Esophagus squamous epithelium (tissue), 5 donors: ENCODE measurements at regions not wholly inside any gene's neighbourhood (a gene's known extent, or its start where the extent isn't known, plus 50 kb on each side); places are given as distances from the start of the nearest gene placed in this dataset.

Source experiments
- DNase-seq: peaks from one replicate; lab custom pipeline; 2025; lab: John Stamatoyannopoulos, UW
- H3K27ac ChIP-seq, 4 donors: fragments of 200-600 bp; sonication (generic); one replicate each; pipeline ENCODE4 v1.5.1; 2016 to 2019; ENCODE audit warnings: mild to moderate bottlenecking in 1 of 4
- H3K27me3 ChIP-seq, 4 donors: fragments of 200-600 bp; sonication (generic); 1 replicate in 3 of 4; 2 replicates in 1 of 4; pipeline versions ENCODE4 v1.5.1 to v1.6.0; 2017 to 2021; ENCODE audit warnings: antibody characterized with exemption in 1 of 4
- H3K36me3 ChIP-seq, 3 donors: fragments of 200-600 bp; sonication (generic); one replicate each; pipeline ENCODE4 v1.5.1; 2016 to 2019
- H3K4me1 ChIP-seq, 3 donors: fragments of 200-600 bp; sonication (generic); one replicate each; pipeline ENCODE4 v1.5.1; 2017 to 2019
- H3K4me3 ChIP-seq, 4 donors: fragments of 200-600 bp; sonication (generic); 1 replicate in 3 of 4; 2 replicates in 1 of 4; pipeline ENCODE4 v1.5.1; 2016 to 2019; ENCODE audit warnings: mild to moderate bottlenecking in 2 of 4, moderate library complexity in 1 of 4
- H3K9me3 ChIP-seq, 3 donors: fragments of 200-600 bp; sonication (generic); one replicate each; pipeline ENCODE4 v1.5.1; 2016 to 2019
- CTCF ChIP-seq, 6 experiments: fragments of 450-650 bp in 4 of 6; fragments of 200-600 bp in 2 of 6; sonication (generic) in 2 of 6; IDR thresholded peaks; one replicate each; pipeline ENCODE4 v1.5.1; 2016 to 2019; ENCODE audit warnings: antibody characterized with exemption in 6 of 6, mild to moderate bottlenecking in 4 of 6, moderate library complexity in 4 of 6
- POLR2A ChIP-seq, 4 donors: fragments of 450-650 bp; IDR thresholded peaks; one replicate each; pipeline ENCODE4 v1.6.1; 2017; ENCODE audit warnings: antibody characterized with exemption in 4 of 4, mild to moderate bottlenecking in 4 of 4, moderate library complexity in 3 of 4
- WGBS, 2 donors: methylation state at CpG; one replicate each; pipeline ENCODE4 v1.1.5; 2018; 5-methylcytosine and 5-hydroxymethylcytosine counted together
- intact Hi-C: fragments of 100-400 bp; cut with DNase I; formaldehyde crosslinking; loops from one replicate; pipeline ENCODE4 v1.15.0; 2022
- donor health status: DM: yes; HTN: yes; CAD: no.

- TF ChIP-seq POLR2A (IDR thresholded peaks at IDR 0.05) (no peak), CTCF (IDR thresholded peaks at IDR 0.05) (no peak)
- no peaks in the 10 kb centered on the region for H3K4me1 ChIP-seq
- WGBS, 2 donors, result 68 to 80% methylated on average over 2 of the region's 2 CpGs
- peaks cover 0 to 12% (median 3%) of the 10 kb centered on the region in 3 donors for H3K9me3 ChIP-seq
- no peak for DNase-seq
- intact Hi-C loops, result no loop called here
- no peaks in the 10 kb centered on the region for H3K36me3 ChIP-seq
- H3K27me3 ChIP-seq, result no peaks in the 10 kb centered on the region
- H3K4me3 ChIP-seq, result no peak overlapping the region
- H3K27ac ChIP-seq, result no peak overlapping the region
Measured at GRCh38 chr13:67867206-67867605, 637.1 kb upstream of the PCDH9 start.

- Histone ChIP-seq H3K27me3 (no peaks in the 10 kb centered on the region), H3K4me3 (no peak overlapping the region), H3K27ac (no peak overlapping the region), H3K9me3 (peaks cover 0 to 15% (median 3%) of the 10 kb centered on the region in 3 donors), H3K4me1 (no peaks in the 10 kb centered on the region), H3K36me3 (no peaks in the 10 kb centered on the region)
- no peak for TF ChIP-seq CTCF (IDR thresholded peaks at IDR 0.05)
- no peak for TF ChIP-seq POLR2A (IDR thresholded peaks at IDR 0.05)
- WGBS, 2 donors, result 33 to 44% methylated on average over 3 of the region's 3 CpGs
- intact Hi-C loops, result no loop called here
- no peak for DNase-seq
Measured at GRCh38 chr13:67860315-67860714, 630.2 kb upstream of the PCDH9 start.

- intact Hi-C loops, result no loop called here
- peaks cover 0 to 15% (median 3%) of the 10 kb centered on the region in 3 donors for H3K9me3 ChIP-seq
- no peak for TF ChIP-seq CTCF (IDR thresholded peaks at IDR 0.05)
- no peak for TF ChIP-seq POLR2A (IDR thresholded peaks at IDR 0.05)
- no peak overlapping the region for H3K27ac ChIP-seq
- H3K4me1 ChIP-seq, result no peaks in the 10 kb centered on the region
- WGBS, 2 donors, result 80 to 85% methylated on average over 3 of the region's 3 CpGs
- no peak for DNase-seq
- H3K4me3 ChIP-seq, result no peak overlapping the region
- no peaks in the 10 kb centered on the region for H3K36me3 ChIP-seq
- no peaks in the 10 kb centered on the region for H3K27me3 ChIP-seq
Measured at GRCh38 chr13:67859904-67860303, 629.8 kb upstream of the PCDH9 start.

- 78 to 84% methylated on average over 15 of the region's 16 CpGs for WGBS, 2 donors
- Histone ChIP-seq H3K27ac (no peak overlapping the region), H3K36me3 (no peaks in the 10 kb centered on the region), H3K27me3 (no peaks in the 10 kb centered on the region), H3K4me1 (no peaks in the 10 kb centered on the region), H3K9me3 (peaks cover 0 to 4% (median 3%) of the 10 kb centered on the region in 3 donors), H3K4me3 (no peak overlapping the region)
- DNase-seq, result no peak
- TF ChIP-seq CTCF (IDR thresholded peaks at IDR 0.05) (no peak), POLR2A (IDR thresholded peaks at IDR 0.05) (no peak)
- intact Hi-C loops, result no loop called here
Measured at GRCh38 chr13:67857581-67858310, 627.6 kb upstream of the PCDH9 start.

- TF ChIP-seq POLR2A (IDR thresholded peaks at IDR 0.05), result no peak
- no peak for TF ChIP-seq CTCF (IDR thresholded peaks at IDR 0.05)
- DNase-seq, result no peak
- Histone ChIP-seq H3K9me3 (peaks cover 0 to 3% (median 0%) of the 10 kb centered on the region in 3 donors), H3K36me3 (no peaks in the 10 kb centered on the region), H3K4me1 (no peaks in the 10 kb centered on the region), H3K4me3 (no peak overlapping the region), H3K27ac (no peak overlapping the region), H3K27me3 (no peaks in the 10 kb centered on the region)
- intact Hi-C loops, result no loop called here
Measured at GRCh38 chr13:67856955-67857354, 626.8 kb upstream of the PCDH9 start.
